WTC11 (cell line): ENCODE measurements at regions not wholly inside any gene's neighbourhood (a gene's known extent, or its start where the extent isn't known, plus 50 kb on each side); places are given as distances from the start of the nearest gene placed in this dataset.

Experiments used
- CREM ChIP-seq: sonication (generic); formaldehyde crosslinking; IDR thresholded peaks from 2 replicates; pipeline ENCODE4 v1.8.1; 2022; ENCODE audit warnings: mild to moderate bottlenecking, missing genetic modification reagents, moderate library complexity
- TF ChIP-seq, protein P1 (sequence below): sonication (generic); formaldehyde crosslinking; IDR thresholded peaks from 2 replicates; pipeline ENCODE4 v1.8.1; 2023; ENCODE audit warnings: mild to moderate bottlenecking, missing genetic modification reagents, moderate library complexity

DNA sequence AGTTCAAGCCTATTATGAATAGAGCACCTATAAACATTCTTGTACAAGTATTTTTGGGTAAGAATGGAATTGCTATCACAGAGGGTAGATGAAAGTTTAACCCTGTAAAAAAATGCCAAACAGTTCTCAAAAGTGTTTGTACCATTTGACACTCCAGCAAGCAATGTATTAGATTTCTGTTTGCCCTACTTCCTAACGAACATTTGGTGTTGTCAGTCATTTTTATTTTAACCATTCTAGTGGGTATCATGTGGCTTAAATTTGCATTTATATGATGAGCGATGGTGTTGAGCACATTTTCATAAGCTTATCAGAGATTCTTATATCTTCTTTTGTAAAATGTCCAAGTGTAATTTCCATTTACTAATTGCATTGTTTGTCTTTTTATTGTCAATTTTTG, 608.2 kb upstream of the ACVR2A start:
- no peak for TF ChIP-seq CREM (CRISPR knock-in tag)
- TF ChIP-seq, protein P1, sequence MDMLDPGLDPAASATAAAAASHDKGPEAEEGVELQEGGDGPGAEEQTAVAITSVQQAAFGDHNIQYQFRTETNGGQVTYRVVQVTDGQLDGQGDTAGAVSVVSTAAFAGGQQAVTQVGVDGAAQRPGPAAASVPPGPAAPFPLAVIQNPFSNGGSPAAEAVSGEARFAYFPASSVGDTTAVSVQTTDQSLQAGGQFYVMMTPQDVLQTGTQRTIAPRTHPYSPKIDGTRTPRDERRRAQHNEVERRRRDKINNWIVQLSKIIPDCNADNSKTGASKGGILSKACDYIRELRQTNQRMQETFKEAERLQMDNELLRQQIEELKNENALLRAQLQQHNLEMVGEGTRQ (CRISPR knock-in tag) = no peak
